HG03571 (cell line): ENCODE measurements at regions not wholly inside any gene's neighbourhood (a gene's known extent, or its start where the extent isn't known, plus 50 kb on each side); places are given as distances from the start of the nearest gene placed in this dataset.

ENCODE experiments used
- ATAC-seq: cut with Tn5 transposase; IDR thresholded peaks from one replicate; pipeline ENCODE4 v1.9.1; 2021; ENCODE audit not compliant: unreplicated experiment

GRCh38 chr11:19374151-19374569 is 133.4 kb upstream of the E2F8 start:
- no peak for ATAC-seq

- ATAC-seq = no peak
Measured at GRCh38 chr11:19372381-19372780, 131.6 kb upstream of the E2F8 start.

- ATAC-seq = no peak
Measured at GRCh38 chr11:19370100-19370861, 129.5 kb upstream of the E2F8 start.

- no peak for ATAC-seq
Measured at GRCh38 chr11:19368726-19369375, 128.1 kb upstream of the E2F8 start.

GRCh38 chr11:19366992-19367709 is 126.4 kb upstream of the E2F8 start:
- no peak for ATAC-seq

GRCh38 chr11:19365743-19366410 is 125.1 kb upstream of the E2F8 start:
- no peak for ATAC-seq

GRCh38 chr11:19359221-19360000 is 118.7 kb upstream of the E2F8 start:
- ATAC-seq = no peak

GRCh38 chr11:19357943-19358342 is 117.2 kb upstream of the E2F8 start:
- no peak for ATAC-seq

GRCh38 chr11:19355601-19356000 is 114.9 kb upstream of the E2F8 start:
- ATAC-seq = no peak

- no peak for ATAC-seq
Measured at GRCh38 chr11:19353287-19353850, 112.6 kb upstream of the E2F8 start.

GRCh38 chr11:19352771-19353160 is 112.0 kb upstream of the E2F8 start:
- ATAC-seq = no peak

- no peak for ATAC-seq
Measured at GRCh38 chr11:19352072-19352770, 111.5 kb upstream of the E2F8 start.

- ATAC-seq = no peak
Measured at GRCh38 chr11:19351426-19351825, 110.7 kb upstream of the E2F8 start.

- no peak for ATAC-seq
Measured at GRCh38 chr11:19350160-19350559, 109.4 kb upstream of the E2F8 start.

GRCh38 chr11:19349340-19350025 is 108.7 kb upstream of the E2F8 start:
- ATAC-seq = no peak

GRCh38 chr11:19347911-19348310 is 107.2 kb upstream of the E2F8 start:
- ATAC-seq = no peak

- ATAC-seq = no peak
Measured at GRCh38 chr11:19345848-19346681, 105.3 kb upstream of the E2F8 start.

- ATAC-seq = no peak
Measured at GRCh38 chr11:19345519-19345847, 104.7 kb upstream of the E2F8 start.
